Mesenchymal stem cell (in vitro differentiated cells and primary cell): ENCODE measurements at regions not wholly inside any gene's neighbourhood (a gene's known extent, or its start where the extent isn't known, plus 50 kb on each side); places are given as distances from the start of the nearest gene placed in this dataset.

Source experiments
- DNase-seq: peaks from one replicate; pipeline ENCODE4 v3.0.0-alpha.2; 2013
- H2AFZ ChIP-seq: one replicate; pipeline ENCODE4 v1.6.1; 2013; ENCODE audit warnings: low read depth, mild to moderate bottlenecking, control low read depth, inconsistent platforms, low read length, moderate library complexity
- H2AK5ac ChIP-seq: 2 replicates; pipeline ENCODE4 v1.6.1; 2013; ENCODE audit warnings: low read length, moderate library complexity, mild to moderate bottlenecking, inconsistent platforms; ENCODE audit not compliant: severe bottlenecking
- H2BK120ac ChIP-seq: one replicate; pipeline ENCODE4 v1.6.1; 2013; ENCODE audit warnings: low read depth, mild to moderate bottlenecking, inconsistent platforms, low read length, moderate library complexity
- H2BK12ac ChIP-seq, 2 experiments: one replicate each; pipeline ENCODE4 v1.6.1; 2013; ENCODE audit warnings: inconsistent platforms in 2 of 2, low read length in 2 of 2, mild to moderate bottlenecking in 2 of 2, moderate library complexity in 2 of 2, control low read depth in 1 of 2
- H2BK15ac ChIP-seq: one replicate; pipeline ENCODE4 v1.6.1; 2013; ENCODE audit warnings: mild to moderate bottlenecking, low read depth, inconsistent platforms; ENCODE audit not compliant: poor library complexity, severe bottlenecking
- H2BK5ac ChIP-seq: 2 replicates; pipeline ENCODE4 v1.6.1; 2013; ENCODE audit warnings: low read depth, mild to moderate bottlenecking, low read length, control low read depth, inconsistent platforms; ENCODE audit not compliant: poor library complexity, severe bottlenecking
- H3K14ac ChIP-seq, 2 experiments: one replicate each; pipeline ENCODE4 v1.6.1; 2013; ENCODE audit warnings: inconsistent platforms in 2 of 2, low read length in 2 of 2, control low read depth in 1 of 2, mild to moderate bottlenecking in 1 of 2, moderate library complexity in 1 of 2
- H3K18ac ChIP-seq, 2 experiments: one replicate each; pipeline ENCODE4 v1.6.1; 2013; ENCODE audit warnings: inconsistent platforms in 2 of 2, low read length in 2 of 2, control low read depth in 1 of 2, low read depth in 1 of 2, mild to moderate bottlenecking in 1 of 2
- H3K23ac ChIP-seq, 2 experiments: one replicate each; pipeline ENCODE4 v1.6.1; 2013; ENCODE audit warnings: inconsistent platforms in 2 of 2, low read length in 2 of 2, mild to moderate bottlenecking in 2 of 2, moderate library complexity in 2 of 2, control low read depth in 1 of 2
- H3K27ac ChIP-seq: 2 replicates; pipeline ENCODE4 v1.5.1; 2013; ENCODE audit warnings: mild to moderate bottlenecking, moderate library complexity, low read length, control low read depth, inconsistent platforms; ENCODE audit not compliant: poor library complexity, severe bottlenecking
- H3K27me3 ChIP-seq, 2 experiments: 2 replicates each; pipeline versions ENCODE4 v1.6.1 to v1.7.0; 2013; ENCODE audit warnings: low read length in 2 of 2, mild to moderate bottlenecking in 2 of 2, moderate library complexity in 2 of 2, control low read depth in 1 of 2, inconsistent platforms in 1 of 2; ENCODE audit not compliant: control insufficient read depth in 1 of 2, insufficient read depth in 1 of 2
- H3K36me3 ChIP-seq, 2 experiments: 2 replicates each; pipeline versions ENCODE4 v1.6.1 to v1.7.0; 2013; ENCODE audit warnings: low read length in 2 of 2, control low read depth in 1 of 2, inconsistent platforms in 1 of 2, low read depth in 1 of 2, mild to moderate bottlenecking in 1 of 2; ENCODE audit not compliant: insufficient read depth in 2 of 2, control insufficient read depth in 1 of 2
- H3K4ac ChIP-seq, 2 experiments: one replicate each; pipeline ENCODE4 v1.6.1; 2013; ENCODE audit warnings: inconsistent platforms in 2 of 2, low read length in 2 of 2, mild to moderate bottlenecking in 2 of 2, moderate library complexity in 2 of 2, control low read depth in 1 of 2, low read depth in 1 of 2
- H3K4me1 ChIP-seq: 2 replicates; pipeline ENCODE4 v1.6.1; 2013; ENCODE audit warnings: low read depth, low read length, control low read depth; ENCODE audit not compliant: control insufficient read depth, insufficient read depth
- H3K4me2 ChIP-seq: 2 replicates; pipeline ENCODE4 v1.6.1; 2013; ENCODE audit warnings: low read length, mild to moderate bottlenecking, inconsistent platforms; ENCODE audit not compliant: poor library complexity, severe bottlenecking
- H3K4me3 ChIP-seq, 2 experiments: 2 replicates each; pipeline versions ENCODE4 v1.5.1 to v1.7.0; 2013; ENCODE audit warnings: low read length in 2 of 2, mild to moderate bottlenecking in 2 of 2, control low read depth in 1 of 2, low read depth in 1 of 2; ENCODE audit not compliant: insufficient read depth in 1 of 2
- H3K79me1 ChIP-seq: replicated peaks from 2 replicates; pipeline ENCODE4 v1.6.1; 2013; ENCODE audit warnings: mild to moderate bottlenecking, control low read depth, low read length, inconsistent platforms; ENCODE audit not compliant: poor library complexity, severe bottlenecking
- H3K9ac ChIP-seq: 2 replicates; pipeline ENCODE4 v1.7.0; 2013; ENCODE audit warnings: mild to moderate bottlenecking, low read length, moderate library complexity
- H3K9me3 ChIP-seq: 2 replicates; pipeline ENCODE4 v1.7.0; 2013; ENCODE audit warnings: mild to moderate bottlenecking, low read length; ENCODE audit not compliant: control insufficient read depth
- H4K8ac ChIP-seq: one replicate; pipeline ENCODE4 v1.6.1; 2013; ENCODE audit warnings: inconsistent platforms, mild to moderate bottlenecking, low read length, moderate library complexity
- H4K91ac ChIP-seq: one replicate; pipeline ENCODE4 v1.6.1; 2013; ENCODE audit warnings: mild to moderate bottlenecking, low read length, inconsistent platforms
- WGBS: methylation state at CpG from one replicate; pipeline ENCODE4 v1.1.7; 2013; ENCODE audit warnings: mixed read lengths; 5-methylcytosine and 5-hydroxymethylcytosine counted together

DNA sequence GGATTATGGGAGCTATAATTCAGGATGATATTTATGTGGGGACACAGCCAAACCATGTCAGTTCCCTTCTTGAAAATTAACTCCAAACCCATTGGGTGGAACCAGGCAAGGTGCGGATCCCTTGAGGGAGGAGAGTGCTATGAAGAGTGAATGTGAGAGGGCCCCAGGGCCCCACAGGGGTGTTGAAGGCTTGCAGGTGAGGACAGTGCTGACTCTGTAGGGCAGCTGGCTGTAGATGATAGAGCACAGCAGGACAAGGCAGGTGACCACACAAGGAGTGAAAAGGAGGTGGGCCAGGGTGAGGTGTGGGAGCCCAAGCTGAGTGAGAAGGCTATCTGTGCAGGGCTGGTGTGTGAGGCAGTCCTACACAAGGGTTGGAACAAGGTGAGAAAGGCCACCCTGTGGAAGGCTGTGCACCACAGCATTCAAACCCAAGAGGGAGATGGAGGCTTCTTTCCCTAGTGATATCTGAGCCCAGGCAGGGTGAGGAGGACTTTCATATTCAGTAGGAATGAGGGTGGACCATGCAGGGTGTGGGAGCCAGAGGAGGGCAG, 746.0 kb upstream of the CELF2 start:
- H3K79me1 ChIP-seq: no peaks in the 10 kb centered on the region
- H3K4me3 ChIP-seq: no peak overlapping the region
- no peak overlapping the region for H3K14ac ChIP-seq
- H4K8ac ChIP-seq: no peak overlapping the region
- H2BK12ac ChIP-seq: no peak overlapping the region
- no peaks in the 10 kb centered on the region for H3K36me3 ChIP-seq
- H2BK120ac ChIP-seq: no peak overlapping the region
- H2AFZ ChIP-seq: no peak overlapping the region
- H3K4me1 ChIP-seq: no peaks in the 10 kb centered on the region
- no peak overlapping the region for H3K18ac ChIP-seq
- no peak overlapping the region for H3K4ac ChIP-seq
- H3K27ac ChIP-seq: no peak overlapping the region
- no peak overlapping the region for H4K91ac ChIP-seq
- H2BK5ac ChIP-seq: no peak overlapping the region
- no peaks in the 10 kb centered on the region for H3K27me3 ChIP-seq
- H3K23ac ChIP-seq: no peak overlapping the region
- no peak overlapping the region for H2AK5ac ChIP-seq
- no peak overlapping the region for H2BK15ac ChIP-seq
- no peak for DNase-seq
- H3K9me3 ChIP-seq: no peaks in the 10 kb centered on the region
- no peak overlapping the region for H3K9ac ChIP-seq
- no peak overlapping the region for H3K4me2 ChIP-seq
- 95% methylated on average over 1 of the region's 1 CpG for WGBS

DNA sequence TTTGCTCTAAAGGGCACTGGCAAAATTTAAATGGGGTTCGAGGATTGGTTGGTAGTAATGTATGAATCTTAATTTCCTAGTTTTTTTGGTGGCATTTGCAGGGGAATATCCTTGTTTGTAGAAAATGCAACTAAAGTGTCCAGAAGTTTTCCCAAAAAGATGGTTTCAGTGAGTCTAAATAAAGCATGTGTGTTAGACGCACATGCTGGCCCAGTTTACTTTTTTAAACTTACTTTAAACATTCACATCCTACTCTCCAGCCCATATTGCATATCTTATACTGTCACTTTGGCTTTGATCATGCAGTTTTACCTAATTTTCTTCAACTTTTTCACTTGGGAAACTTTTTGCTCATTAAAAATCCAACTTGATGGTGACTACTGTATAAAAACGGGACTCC, 744.0 kb upstream of the CELF2 start:
- no peaks in the 10 kb centered on the region for H3K79me1 ChIP-seq
- H3K4me2 ChIP-seq: no peak overlapping the region
- H2BK15ac ChIP-seq: no peak overlapping the region
- DNase-seq: no peak
- no peaks in the 10 kb centered on the region for H3K4me1 ChIP-seq
- 88% methylated on average over 2 of the region's 3 CpGs for WGBS
- H3K9ac ChIP-seq: no peak overlapping the region
- no peak overlapping the region for H3K4ac ChIP-seq
- no peak overlapping the region for H2BK120ac ChIP-seq
- no peak overlapping the region for H3K23ac ChIP-seq
- no peak overlapping the region for H3K4me3 ChIP-seq
- H4K8ac ChIP-seq: no peak overlapping the region
- no peak overlapping the region for H3K27ac ChIP-seq
- no peak overlapping the region for H2BK5ac ChIP-seq
- no peak overlapping the region for H2BK12ac ChIP-seq
- no peaks in the 10 kb centered on the region for H3K36me3 ChIP-seq
- H3K9me3 ChIP-seq: no peaks in the 10 kb centered on the region
- no peak overlapping the region for H4K91ac ChIP-seq
- H2AFZ ChIP-seq: no peak overlapping the region
- H2AK5ac ChIP-seq: no peak overlapping the region
- no peaks in the 10 kb centered on the region for H3K27me3 ChIP-seq
- H3K14ac ChIP-seq: no peak overlapping the region
- no peak overlapping the region for H3K18ac ChIP-seq

DNA sequence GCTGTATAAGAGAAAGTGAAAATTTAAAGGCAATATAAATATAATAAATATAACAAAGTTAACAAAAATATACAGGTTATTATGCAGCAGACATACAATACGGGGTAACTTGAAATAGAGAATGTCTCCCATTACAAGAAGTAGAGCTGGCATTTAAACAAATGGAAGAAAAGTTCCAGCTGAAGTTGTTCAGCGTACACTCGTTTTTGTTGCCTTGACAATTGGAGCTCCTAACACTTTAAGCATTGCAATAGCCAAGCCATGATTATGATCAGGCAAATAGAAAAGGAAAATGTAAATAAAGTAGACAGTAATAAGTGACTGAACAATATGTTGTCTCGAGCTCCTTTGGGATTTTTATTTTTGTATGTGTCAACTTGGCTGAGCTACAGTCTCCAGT, 737.8 kb upstream of the CELF2 start:
- Histone ChIP-seq H2BK5ac (no peak overlapping the region), H3K9ac (no peak overlapping the region), H3K18ac (no peak overlapping the region), H3K23ac (no peak overlapping the region), H2BK15ac (no peak overlapping the region), H3K4me1 (no peaks in the 10 kb centered on the region), H3K9me3 (no peaks in the 10 kb centered on the region), H4K8ac (no peak overlapping the region), H3K27ac (no peak overlapping the region), H3K4ac (no peak overlapping the region), H3K36me3 (no peaks in the 10 kb centered on the region), H2AFZ (no peak overlapping the region), H3K27me3 (no peaks in the 10 kb centered on the region), H3K79me1 (no peaks in the 10 kb centered on the region), H2BK120ac (no peak overlapping the region), H2BK12ac (no peak overlapping the region), H3K4me2 (no peak overlapping the region), H3K14ac (no peak overlapping the region), H3K4me3 (no peak overlapping the region), H2AK5ac (no peak overlapping the region), H4K91ac (no peak overlapping the region)
- no peak for DNase-seq
- whole genome bisulfite sequencing: 88% methylated on average over 3 of the region's 4 CpGs

DNA sequence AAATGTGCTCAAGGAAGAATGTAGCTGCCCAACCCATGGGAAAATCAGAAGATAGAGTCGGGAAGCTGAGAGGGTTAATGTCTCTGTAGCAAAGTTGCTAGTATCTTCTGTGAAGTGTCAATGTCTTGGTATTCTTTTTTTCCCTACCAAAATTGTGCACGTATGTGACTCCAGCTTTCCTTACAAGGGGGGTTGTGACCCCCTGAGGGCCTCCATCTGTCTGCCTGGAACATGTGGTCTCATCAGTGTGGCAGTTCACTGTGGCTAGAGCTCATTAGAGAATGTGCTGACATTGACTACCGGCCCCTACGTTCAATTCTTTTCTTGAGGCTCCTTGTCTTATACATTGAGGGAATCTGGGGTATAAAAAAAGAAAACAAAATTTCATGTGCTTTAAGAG, 725.2 kb upstream of the CELF2 start:
- H4K8ac ChIP-seq: no peak overlapping the region
- DNase-seq: no peak
- 91% methylated on average over 4 of the region's 4 CpGs for WGBS

More for the DNA sequence above, 725.2 kb upstream of the CELF2 start:
- Histone ChIP-seq H4K91ac (no peak overlapping the region), H3K4me3 (no peak overlapping the region), H3K4me1 (peaks cover 2% of the 10 kb centered on the region), H3K27me3 (no peaks in the 10 kb centered on the region), H2BK12ac (no peak overlapping the region), H3K23ac (no peak overlapping the region), H2AK5ac (no peak overlapping the region), H3K9me3 (no peaks in the 10 kb centered on the region), H3K9ac (no peak overlapping the region), H2BK120ac (no peak overlapping the region), H3K18ac (no peak overlapping the region), H3K36me3 (no peaks in the 10 kb centered on the region), H2BK5ac (no peak overlapping the region), H3K4me2 (no peak overlapping the region), H3K79me1 (no peaks in the 10 kb centered on the region), H3K4ac (no peak overlapping the region), H2BK15ac (no peak overlapping the region), H3K14ac (no peak overlapping the region), H2AFZ (no peak overlapping the region), H3K27ac (no peak overlapping the region)
